ENCODE measurements at regions not wholly inside any gene's neighbourhood (a gene's known extent, or its start where the extent isn't known, plus 50 kb on each side); places are given as distances from the start of the nearest gene placed in this dataset.

- Histone ChIP-seq H3K36me3 (no peaks in the 10 kb centered on the region), H3K4me1 (no peaks in the 10 kb centered on the region), H3K27me3 (no peaks in the 10 kb centered on the region), H3K27ac (peak overlapping the region in 1 of 2 donors; percentile 18), H3K4me3 (no peak overlapping the region), H3K9me3 (no peaks in the 10 kb centered on the region)
- TF ChIP-seq, protein P1, sequence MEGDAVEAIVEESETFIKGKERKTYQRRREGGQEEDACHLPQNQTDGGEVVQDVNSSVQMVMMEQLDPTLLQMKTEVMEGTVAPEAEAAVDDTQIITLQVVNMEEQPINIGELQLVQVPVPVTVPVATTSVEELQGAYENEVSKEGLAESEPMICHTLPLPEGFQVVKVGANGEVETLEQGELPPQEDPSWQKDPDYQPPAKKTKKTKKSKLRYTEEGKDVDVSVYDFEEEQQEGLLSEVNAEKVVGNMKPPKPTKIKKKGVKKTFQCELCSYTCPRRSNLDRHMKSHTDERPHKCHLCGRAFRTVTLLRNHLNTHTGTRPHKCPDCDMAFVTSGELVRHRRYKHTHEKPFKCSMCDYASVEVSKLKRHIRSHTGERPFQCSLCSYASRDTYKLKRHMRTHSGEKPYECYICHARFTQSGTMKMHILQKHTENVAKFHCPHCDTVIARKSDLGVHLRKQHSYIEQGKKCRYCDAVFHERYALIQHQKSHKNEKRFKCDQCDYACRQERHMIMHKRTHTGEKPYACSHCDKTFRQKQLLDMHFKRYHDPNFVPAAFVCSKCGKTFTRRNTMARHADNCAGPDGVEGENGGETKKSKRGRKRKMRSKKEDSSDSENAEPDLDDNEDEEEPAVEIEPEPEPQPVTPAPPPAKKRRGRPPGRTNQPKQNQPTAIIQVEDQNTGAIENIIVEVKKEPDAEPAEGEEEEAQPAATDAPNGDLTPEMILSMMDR (IDR thresholded peaks at IDR 0.05), result no peak
- no peak for DNase-seq (ENCODE audit: low spot score)
Measured at GRCh38 chr20:11012975-11013374, 339.2 kb upstream of the JAG1 start.

DNA sequence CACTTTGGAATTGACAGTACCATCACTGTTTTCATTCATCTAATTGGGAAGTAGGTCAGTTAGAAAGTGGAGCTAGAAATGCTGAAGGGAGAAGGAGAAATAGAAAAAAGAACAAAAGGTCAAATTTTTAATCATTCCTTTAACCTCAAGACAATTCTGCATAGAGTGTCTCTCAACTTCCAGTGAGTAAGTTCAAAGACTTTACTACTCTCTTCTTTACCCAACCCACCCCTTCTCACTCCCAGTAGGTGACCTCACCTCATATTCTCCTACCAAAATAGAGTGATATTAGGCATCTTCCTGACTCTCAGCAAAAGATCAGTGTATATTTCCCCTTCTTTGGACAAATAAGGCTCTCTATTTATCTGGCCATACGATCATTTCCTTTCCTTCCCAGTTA lies 340.0 kb upstream of the JAG1 start:
- TF ChIP-seq, protein P1 (IDR thresholded peaks at IDR 0.05), result no peak
- peak overlapping the region in 1 of 2 donors; percentile 18 for H3K27ac ChIP-seq

DNA sequence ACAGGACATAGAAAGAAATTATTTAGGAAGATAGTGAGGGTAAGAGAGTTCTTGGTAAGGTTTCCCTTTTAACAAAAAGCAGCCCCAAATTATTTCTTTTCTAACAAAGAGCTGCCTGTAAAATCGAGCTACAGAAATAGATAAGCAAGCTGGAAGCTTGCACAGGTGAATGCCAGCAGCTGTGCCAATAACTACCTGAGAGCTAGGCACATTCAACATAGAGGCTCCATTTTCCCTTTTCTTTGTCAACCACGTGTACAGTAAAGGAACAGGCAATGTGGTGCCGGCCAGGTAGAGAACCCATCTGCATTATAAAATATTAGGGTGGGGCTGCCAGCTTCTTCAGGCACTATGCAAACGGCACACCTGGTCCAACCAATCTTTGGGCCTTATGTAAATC lies 341.6 kb upstream of the JAG1 start:
- H3K9me3 ChIP-seq, result no peaks in the 10 kb centered on the region
- H3K4me3 ChIP-seq, result no peak overlapping the region
- H3K36me3 ChIP-seq, result no peaks in the 10 kb centered on the region
- no peaks in the 10 kb centered on the region for H3K4me1 ChIP-seq
- DNase-seq (ENCODE audit: low spot score), result no peak
- no peak overlapping the region for H3K27ac ChIP-seq
- TF ChIP-seq, protein P1 (IDR thresholded peaks at IDR 0.05), result no peak
- H3K27me3 ChIP-seq, result no peaks in the 10 kb centered on the region

More for the DNA sequence above, 340.0 kb upstream of the JAG1 start:
- Histone ChIP-seq H3K4me3 (no peak overlapping the region), H3K4me1 (no peaks in the 10 kb centered on the region), H3K27me3 (no peaks in the 10 kb centered on the region), H3K9me3 (no peaks in the 10 kb centered on the region), H3K36me3 (no peaks in the 10 kb centered on the region)
- DNase-seq (ENCODE audit: low spot score), result no peak

DNA sequence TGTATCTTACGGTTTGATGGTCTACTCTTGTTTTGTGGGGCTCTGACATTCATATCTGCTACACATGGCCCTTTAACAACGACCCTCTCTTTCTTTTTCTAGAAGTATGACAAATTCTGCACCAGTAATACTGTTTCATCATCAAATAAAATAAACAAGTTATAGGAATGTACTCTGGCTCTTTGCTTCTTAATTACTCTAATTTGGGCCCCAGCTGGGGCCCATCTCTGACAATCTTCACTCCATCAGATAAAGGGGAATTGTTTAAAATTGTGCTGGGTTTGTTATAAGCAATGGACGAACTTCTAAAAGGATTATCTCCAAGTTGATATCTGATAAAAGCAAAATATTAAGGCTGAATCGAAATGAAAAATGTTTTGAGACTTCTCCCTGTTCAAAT lies 343.6 kb upstream of the JAG1 start:
- Histone ChIP-seq H3K4me3 (no peak overlapping the region), H3K27ac (no peak overlapping the region), H3K27me3 (no peaks in the 10 kb centered on the region), H3K4me1 (no peaks in the 10 kb centered on the region), H3K36me3 (no peaks in the 10 kb centered on the region), H3K9me3 (no peaks in the 10 kb centered on the region)
- no peak for DNase-seq (ENCODE audit: low spot score)
- TF ChIP-seq, protein P1 (IDR thresholded peaks at IDR 0.05), result no peak

DNA sequence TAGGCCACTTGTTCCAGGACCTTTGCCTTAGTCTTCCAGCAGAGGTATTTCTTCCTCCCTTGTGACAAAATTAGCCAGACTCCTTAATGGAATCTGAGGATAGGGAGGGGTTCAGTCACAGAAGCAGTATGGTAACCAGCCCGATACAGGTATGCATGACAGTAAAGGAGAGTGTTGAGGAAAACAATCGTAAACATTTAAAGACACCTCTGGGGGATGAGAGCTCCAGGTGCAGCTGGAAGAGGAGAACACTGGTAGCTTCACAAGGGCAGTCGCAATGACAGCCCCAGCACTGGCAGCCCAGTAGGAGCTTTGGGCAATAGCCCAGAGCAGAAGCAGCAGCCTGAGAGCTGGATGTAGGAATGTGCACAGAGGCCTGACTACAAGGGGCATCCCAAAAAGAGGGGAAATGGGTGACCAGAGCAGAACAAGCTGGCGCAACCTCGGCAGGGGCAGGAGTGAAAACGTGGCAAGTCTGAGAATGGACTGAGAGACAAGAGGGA lies 344.9 kb upstream of the JAG1 start:
- H3K4me1 ChIP-seq, result no peaks in the 10 kb centered on the region
- no peaks in the 10 kb centered on the region for H3K9me3 ChIP-seq

GRCh38 chr20:11020712-11021111 lies 346.9 kb upstream of the JAG1 start:
- TF ChIP-seq, protein P1 (IDR thresholded peaks at IDR 0.05), result no peak
- Histone ChIP-seq H3K9me3 (no peaks in the 10 kb centered on the region), H3K27me3 (no peaks in the 10 kb centered on the region), H3K36me3 (no peaks in the 10 kb centered on the region), H3K4me1 (no peaks in the 10 kb centered on the region), H3K27ac (no peak overlapping the region), H3K4me3 (no peak overlapping the region)
- no peak for DNase-seq (ENCODE audit: low spot score)

More for the DNA sequence above, 344.9 kb upstream of the JAG1 start:
- Histone ChIP-seq H3K27me3 (no peaks in the 10 kb centered on the region), H3K27ac (no peak overlapping the region), H3K36me3 (no peaks in the 10 kb centered on the region), H3K4me3 (no peak overlapping the region)
- TF ChIP-seq, protein P1 (IDR thresholded peaks at IDR 0.05), result no peak
- no peak for DNase-seq (ENCODE audit: low spot score)

Measured in right atrium auricular region (tissue), 2 donors.